ENCODE measurements at regions not wholly inside any gene's neighbourhood (a gene's known extent, or its start where the extent isn't known, plus 50 kb on each side); places are given as distances from the start of the nearest gene placed in this dataset.

GRCh38 chr9:7854763-7855162 lies 55.2 kb upstream of the DMAC1 start:
- no peaks in the 10 kb centered on the region for H3K27me3 ChIP-seq (ENCODE audit: insufficient read depth, low read depth, low read length)
- H3K36me3 ChIP-seq (ENCODE audit: insufficient read depth, low read length), result no peaks in the 10 kb centered on the region
- no peak overlapping the region for H3K4me3 ChIP-seq (ENCODE audit: low read length)
- H3K9me2 ChIP-seq (ENCODE audit: insufficient read depth, low read length), result no peaks in the 10 kb centered on the region
- H4K20me1 ChIP-seq (ENCODE audit: insufficient read depth), result no peaks in the 10 kb centered on the region
- H3K79me2 ChIP-seq (replicated peaks; ENCODE audit: insufficient read depth, low read length), result no peaks in the 10 kb centered on the region
- TF ChIP-seq EP300 (conservative IDR thresholded peaks at IDR 0.05; ENCODE audit: poor library complexity, severe bottlenecking) (no peak), REST (IDR thresholded peaks at IDR 0.05; ENCODE audit: borderline replicate concordance) (no peak), MXI1 (conservative IDR thresholded peaks at IDR 0.05; ENCODE audit: poor library complexity, severe bottlenecking) (no peak), EZH2 (IDR thresholded peaks at IDR 0.05; ENCODE audit: borderline replicate concordance, insufficient read depth, low read length, poor library complexity, severe bottlenecking) (no peak), SMC3 (conservative IDR thresholded peaks at IDR 0.05; ENCODE audit: poor library complexity) (no peak), POLR2AphosphoS5 (IDR thresholded peaks at IDR 0.05) (no peak)
- no peak overlapping the region for H3K27ac ChIP-seq (ENCODE audit: low read length)
- no peaks in the 10 kb centered on the region for H3F3A ChIP-seq (ENCODE audit: insufficient read depth, low read length, poor library complexity, severe bottlenecking)
- no peak overlapping the region for H3K9ac ChIP-seq (ENCODE audit: low read length)
- no peaks in the 10 kb centered on the region for H3K9me3 ChIP-seq (ENCODE audit: low read length)
- no peak overlapping the region for H2AFZ ChIP-seq (ENCODE audit: low read depth, low read length)
- no peak overlapping the region for H3K4me2 ChIP-seq (ENCODE audit: low read length)
